NCI-H748 (cell line): ENCODE measurements at regions not wholly inside any gene's neighbourhood (a gene's known extent, or its start where the extent isn't known, plus 50 kb on each side); places are given as distances from the start of the nearest gene placed in this dataset.

Experiments
- DNase-seq: peaks from one replicate; lab custom pipeline; 2025; ENCODE audit not compliant: unreplicated experiment; lab: John Stamatoyannopoulos, UW

DNA sequence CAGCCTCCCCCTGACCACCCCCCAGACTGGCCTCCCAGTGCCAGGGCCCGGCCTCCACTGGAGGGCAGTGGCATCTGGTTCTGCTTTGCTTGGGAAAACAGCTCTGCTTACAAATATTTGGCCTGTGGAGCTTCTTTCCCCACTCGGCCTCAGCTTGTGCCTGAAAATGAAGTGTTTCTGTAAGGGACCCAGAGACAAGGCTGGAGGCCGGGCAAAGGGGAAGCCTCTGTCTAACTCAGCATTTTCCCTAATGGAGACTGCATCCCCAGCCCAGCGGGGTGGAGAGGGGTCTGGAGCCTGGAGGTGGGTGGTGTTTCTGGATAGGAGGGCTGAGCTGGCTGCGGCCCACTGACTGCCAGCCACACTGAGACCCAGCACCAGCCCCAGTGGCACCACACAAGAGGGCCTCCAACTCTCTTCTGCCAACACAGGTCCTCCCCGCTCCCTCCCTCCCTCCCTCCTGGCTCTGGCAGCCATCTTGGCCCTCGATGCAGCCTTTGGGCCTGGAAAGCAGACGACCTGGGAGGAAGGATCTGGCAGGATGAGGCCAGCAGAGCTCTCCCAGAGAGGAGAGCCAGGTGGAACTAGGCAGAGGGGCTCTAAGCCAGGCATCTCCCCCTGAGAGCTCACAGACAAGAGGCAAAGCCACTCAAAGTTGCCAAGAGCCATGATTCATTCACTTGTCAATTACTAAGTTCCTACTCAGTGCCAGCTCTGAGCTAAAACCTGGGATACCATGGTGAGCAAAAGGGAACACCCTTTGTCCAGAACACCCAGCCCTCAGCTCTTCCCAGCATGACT lies 77.1 kb upstream of the CD82 start:
- DNase-seq = no peak

DNA sequence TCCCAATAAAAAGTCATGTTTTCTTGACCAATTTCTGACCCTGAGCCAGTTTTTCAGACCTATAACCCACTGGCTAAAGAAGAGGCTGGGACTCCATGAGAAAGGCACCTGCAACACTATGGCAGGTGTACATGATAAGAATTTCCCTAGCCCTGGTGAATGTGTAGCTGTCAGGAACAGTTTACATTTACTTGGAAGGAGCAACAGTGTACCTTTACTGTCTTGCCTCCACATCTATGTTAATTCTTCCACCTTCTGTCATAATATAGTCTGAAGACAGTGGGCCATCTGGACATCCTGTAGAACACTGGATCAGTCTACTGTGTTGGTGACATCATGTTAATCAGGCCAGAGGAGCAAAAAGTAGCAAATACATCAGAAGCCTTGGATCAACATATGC lies 72.1 kb upstream of the CD82 start:
- no peak for DNase-seq

- DNase-seq = no peak
Observed at GRCh38 chr11:44493930-44494329, 71.5 kb upstream of the CD82 start.

DNA sequence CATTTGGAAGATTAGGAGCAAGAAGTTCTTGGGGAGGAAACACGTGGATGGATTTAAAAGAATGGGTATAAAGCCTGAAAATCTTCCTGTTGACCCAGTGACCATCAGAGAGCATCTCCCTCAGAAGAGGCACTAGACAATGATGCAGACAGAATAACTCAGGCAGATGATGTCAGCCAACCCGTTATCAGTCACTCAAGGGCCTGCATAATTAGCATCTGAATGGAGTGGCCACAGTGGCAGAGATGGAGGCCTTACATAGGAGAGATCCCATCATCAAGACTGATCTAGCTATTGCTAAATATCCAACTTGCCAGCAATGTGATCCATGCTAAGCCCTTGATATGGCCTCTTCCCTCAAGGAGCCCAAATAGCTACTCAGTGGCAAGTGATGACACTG lies 70.7 kb upstream of the CD82 start:
- peak; percentile 4 for DNase-seq

- no peak for DNase-seq
Observed at GRCh38 chr11:44496391-44496790, 69.1 kb upstream of the CD82 start.

DNA sequence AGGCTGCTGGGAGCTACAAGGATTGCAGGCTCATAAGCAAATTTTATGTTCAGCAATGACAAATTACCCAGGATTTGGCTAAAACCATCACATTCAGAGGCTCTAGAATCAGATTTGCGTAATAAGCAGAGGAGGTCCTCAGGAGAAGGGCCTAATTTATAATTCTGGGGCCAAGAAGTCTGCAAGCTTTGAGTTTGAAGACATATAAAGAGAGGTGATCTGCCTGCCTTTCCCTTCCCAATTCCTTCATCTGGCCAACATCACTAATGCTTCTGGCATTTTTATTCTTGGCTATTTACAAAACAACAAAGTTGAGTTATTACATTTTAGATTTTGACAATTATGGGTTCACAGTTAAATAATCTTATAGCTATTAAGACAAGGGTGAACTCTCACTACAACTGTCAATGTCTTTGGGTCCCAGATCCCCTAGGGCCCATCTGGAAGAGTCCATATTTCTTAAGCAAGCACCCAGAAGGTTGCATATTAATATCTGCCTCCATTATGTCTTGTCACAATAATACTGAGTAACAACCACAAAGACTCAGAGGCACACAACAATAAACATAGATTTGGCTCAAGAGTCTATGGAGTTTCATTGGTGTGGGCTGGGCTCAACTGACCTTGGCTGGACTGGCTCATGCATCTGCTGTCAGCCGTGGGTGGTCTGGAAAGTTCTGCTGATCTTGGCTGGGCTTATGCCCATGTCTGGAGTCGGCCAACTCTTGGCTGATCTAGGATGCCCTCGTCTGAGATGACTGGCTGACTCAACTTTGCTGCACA lies 67.2 kb upstream of the CD82 start:
- no peak for DNase-seq

DNA sequence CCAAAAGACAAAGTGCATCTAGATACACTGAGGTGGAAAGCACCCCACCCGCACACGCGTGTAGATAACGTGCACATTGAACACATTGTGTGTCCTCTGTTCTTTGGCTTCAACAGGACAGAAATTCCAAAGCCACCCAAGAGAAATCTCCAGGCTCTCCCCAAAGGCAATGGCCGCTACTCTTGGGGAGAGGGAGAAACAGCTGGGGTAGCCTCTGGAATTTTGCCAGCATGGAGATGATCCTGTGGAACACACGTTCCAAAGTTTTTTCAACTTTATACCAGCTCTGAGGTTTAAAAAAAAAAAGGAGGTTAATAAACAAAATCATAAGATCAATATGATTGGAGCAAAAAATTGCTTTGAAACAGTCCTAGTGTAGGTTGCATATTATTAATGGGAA lies 63.0 kb upstream of the CD82 start:
- DNase-seq = no peak

DNA sequence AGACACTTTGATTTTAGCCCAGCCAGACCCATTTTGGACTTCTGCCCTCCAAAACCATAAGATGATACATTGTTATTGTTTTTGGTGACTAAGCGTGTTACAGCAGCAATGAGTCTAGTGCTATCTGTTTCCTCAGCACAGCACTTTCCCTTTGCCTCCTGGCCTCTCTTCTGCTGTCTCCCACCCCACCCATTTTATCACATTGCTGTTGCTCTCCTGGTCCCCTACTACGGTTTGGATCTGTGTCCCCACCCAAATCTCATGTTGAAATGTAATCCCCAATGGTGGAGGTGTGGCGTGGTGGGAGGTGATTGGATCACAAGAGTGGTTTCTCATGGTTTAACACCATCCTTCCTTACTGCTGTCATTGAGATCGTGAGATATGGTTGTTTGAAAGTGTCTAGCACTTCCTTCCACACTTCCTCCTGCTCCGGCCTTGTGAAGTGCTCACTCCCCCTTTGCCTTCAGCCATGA lies 59.8 kb upstream of the CD82 start:
- no peak for DNase-seq

DNA sequence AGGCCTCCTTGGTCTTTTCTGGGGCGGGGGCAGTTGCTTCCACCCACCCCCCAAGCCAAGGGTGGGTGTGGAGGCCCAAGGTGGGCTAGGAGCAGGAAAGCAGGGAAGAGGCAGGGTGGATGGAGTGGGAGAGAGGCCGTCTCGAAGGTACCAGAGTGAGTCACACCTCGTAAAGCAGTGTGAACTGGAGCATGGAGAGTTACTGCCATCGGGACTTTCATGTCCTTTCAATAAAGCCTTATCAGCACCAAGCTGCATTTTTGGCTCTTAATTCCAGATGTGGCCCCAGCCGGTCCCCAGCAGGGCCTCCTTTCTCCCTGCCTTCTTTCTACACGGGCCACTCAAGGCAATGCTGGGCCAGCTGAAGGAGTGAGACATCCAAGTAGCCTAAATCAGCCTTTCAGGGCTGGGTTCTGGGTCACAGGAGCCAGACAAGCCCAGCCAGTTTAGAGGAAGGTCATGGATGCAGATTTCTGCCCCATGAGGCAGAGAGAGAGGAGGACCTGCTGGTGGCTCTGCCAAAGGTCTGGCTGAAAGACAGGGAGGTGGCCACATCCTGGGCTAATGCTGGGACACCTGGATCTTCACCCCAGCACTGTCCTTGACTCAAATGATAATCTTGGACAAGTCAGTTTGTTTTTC lies 59.0 kb upstream of the CD82 start:
- DNase-seq = no peak

- no peak for DNase-seq
Observed at GRCh38 chr11:44507491-44507890, 58.0 kb upstream of the CD82 start.

DNA sequence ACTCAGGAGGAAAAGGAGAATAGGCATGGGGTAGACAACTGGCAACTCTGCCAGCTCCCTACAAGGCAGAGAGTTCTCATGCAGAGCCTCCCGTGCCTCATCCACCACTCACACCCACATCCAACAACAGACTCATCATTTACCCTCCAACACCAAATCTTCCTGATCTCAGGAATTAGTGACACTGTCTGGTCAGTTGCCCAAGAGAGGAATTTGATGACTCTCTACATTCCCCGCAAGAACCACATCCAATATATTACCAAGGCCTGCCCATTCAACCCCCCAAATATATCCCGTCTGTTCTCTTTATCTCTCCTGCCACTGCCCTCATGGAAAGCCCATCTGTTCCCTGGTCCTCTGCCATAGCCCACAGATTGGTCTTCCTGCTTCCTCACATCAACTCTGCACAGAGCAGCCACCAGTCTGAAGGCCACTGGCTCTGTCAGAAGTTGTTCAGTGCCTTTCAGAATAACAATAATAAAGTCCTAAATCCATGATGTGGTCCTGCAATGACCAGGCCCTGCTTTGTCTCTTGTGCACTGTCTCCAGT lies 57.5 kb upstream of the CD82 start:
- DNase-seq = no peak

DNA sequence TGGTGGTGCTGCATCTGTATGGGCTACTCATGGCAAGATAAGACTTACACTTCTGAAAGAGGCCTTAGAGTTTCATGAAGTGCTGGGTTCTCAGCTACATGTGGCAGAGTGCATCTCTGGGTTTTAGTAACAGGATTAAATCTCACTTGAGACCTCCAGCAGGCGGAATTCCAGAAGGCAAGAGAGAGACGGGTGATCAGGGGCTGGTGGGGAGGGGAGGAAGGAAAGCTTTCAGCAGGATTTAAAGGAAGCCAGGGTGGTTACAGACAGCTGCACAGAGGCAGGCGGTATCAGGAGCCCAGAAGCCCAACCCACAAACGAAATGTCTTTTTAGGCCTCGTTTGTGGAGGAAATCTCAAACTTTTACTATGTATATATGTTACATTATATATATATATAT lies 56.2 kb upstream of the CD82 start:
- no peak for DNase-seq

DNA sequence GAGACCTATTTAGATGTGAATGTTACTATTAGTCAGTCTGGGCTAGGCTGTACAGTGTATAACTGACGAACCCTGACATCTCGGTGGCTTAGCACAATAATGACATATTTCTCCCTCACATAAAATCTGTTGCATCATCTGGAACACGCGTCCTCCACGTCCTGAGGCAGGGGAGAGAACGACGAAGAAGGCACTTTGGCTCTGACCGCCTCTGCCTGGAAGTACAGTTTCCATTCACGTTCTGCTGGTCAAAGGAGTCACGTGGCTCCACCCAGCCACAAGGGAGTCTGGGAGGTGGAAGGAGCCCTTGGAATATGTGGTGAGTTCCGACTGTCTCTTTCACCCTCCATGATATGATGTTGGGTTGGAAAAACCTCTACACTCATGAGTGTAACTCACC lies 55.1 kb upstream of the CD82 start:
- no peak for DNase-seq

DNA sequence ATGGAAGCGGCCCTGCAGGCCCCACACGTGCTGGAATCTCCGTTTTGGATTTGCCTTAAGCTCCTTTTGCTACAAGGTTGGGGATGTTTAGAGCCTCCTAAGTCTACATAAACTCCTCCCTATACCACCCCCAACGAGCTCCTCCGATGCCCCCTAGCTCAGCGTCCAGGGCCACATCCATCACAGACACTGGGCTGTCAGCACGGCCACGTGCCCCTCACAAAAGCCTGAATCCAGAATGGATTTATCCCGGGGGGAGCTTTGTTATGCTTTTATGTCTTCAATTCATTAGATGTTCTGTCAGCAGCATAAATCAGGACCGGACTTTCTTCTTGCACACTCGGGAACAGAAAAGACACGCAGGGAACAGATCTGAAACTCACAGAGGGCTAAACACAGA lies 52.6 kb upstream of the CD82 start:
- DNase-seq = no peak

- no peak for DNase-seq
Observed at GRCh38 chr11:44515048-44515447, 50.4 kb upstream of the CD82 start.
